GM19238 (cell line): ENCODE measurements at regions not wholly inside any gene's neighbourhood (a gene's known extent, or its start where the extent isn't known, plus 50 kb on each side); places are given as distances from the start of the nearest gene placed in this dataset.
"Not testable (repeated sequence)": the region's sequence is repeated elsewhere in the genome, so short reads cannot be mapped to it uniquely, and the experiment has no call there.

Experiments
- DNase-seq: peaks from one replicate; pipeline ENCODE4 v3.0.0; 2011; ENCODE audit warnings: low spot score; ENCODE audit not compliant: insufficient read length

DNA sequence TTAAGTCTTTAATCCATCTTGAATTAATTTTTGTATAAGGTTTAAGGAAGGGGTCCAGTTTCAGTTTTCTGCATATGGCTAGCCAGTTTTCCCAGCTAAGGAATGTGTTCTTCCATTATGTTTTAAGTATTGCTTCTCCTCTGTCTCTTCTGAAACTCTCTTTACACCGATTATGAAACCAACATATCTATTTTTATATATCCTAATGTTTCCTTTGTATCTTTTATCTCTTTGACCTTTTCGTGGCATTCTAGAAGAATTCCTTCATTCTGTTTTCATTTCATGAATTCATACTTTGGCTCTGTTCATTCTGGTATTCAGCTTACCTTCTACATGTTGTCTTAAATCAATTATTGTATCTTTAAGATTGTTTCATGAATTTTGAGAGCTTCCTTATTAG, 697.0 kb upstream of the ACVR2A start:
- DNase-seq: no peak

- no peak for DNase-seq
Measured at GRCh38 chr2:147141930-147142329, 702.9 kb upstream of the ACVR2A start.

- not testable (repeated sequence) for DNase-seq
Measured at GRCh38 chr2:147139732-147140131, 705.1 kb upstream of the ACVR2A start.

DNA sequence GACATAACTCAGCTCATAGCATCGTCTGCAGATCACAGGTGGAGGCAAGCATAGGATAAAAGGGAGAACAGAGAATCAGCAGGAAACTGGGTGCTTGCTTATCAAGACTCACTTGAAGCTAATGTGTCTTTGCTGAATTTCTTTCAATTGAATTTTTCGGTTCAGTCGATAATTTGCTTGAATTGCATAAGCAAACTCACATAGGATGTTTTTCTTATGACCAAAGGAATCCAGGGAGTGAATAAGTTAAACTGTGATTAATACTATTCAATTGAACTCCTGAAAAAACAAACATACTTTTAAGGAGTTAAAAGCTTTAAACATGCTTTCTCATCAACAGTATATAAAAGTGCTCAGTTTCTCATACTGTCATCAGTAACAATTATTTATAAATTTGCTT, 707.1 kb upstream of the ACVR2A start:
- DNase-seq: no peak

GRCh38 chr2:147135376-147135775, 709.5 kb upstream of the ACVR2A start:
- no peak for DNase-seq

- no peak for DNase-seq
Measured at GRCh38 chr2:147133286-147133908, 711.4 kb upstream of the ACVR2A start.

- DNase-seq: no peak
Measured at GRCh38 chr2:147125145-147125544, 719.7 kb upstream of the ACVR2A start.

- DNase-seq: no peak
Measured at GRCh38 chr2:147122944-147123343, 721.9 kb upstream of the ACVR2A start.

- no peak for DNase-seq
Measured at GRCh38 chr2:147110962-147111361, 733.9 kb upstream of the ACVR2A start.

- DNase-seq: no peak
Measured at GRCh38 chr2:147110317-147110716, 734.5 kb upstream of the ACVR2A start.

GRCh38 chr2:147109291-147109690, 735.5 kb upstream of the ACVR2A start:
- DNase-seq: no peak

- no peak for DNase-seq
Measured at GRCh38 chr2:147108548-147108947, 736.3 kb upstream of the ACVR2A start.

- DNase-seq: no peak
Measured at GRCh38 chr2:147101941-147102790, 742.7 kb upstream of the ACVR2A start.

DNA sequence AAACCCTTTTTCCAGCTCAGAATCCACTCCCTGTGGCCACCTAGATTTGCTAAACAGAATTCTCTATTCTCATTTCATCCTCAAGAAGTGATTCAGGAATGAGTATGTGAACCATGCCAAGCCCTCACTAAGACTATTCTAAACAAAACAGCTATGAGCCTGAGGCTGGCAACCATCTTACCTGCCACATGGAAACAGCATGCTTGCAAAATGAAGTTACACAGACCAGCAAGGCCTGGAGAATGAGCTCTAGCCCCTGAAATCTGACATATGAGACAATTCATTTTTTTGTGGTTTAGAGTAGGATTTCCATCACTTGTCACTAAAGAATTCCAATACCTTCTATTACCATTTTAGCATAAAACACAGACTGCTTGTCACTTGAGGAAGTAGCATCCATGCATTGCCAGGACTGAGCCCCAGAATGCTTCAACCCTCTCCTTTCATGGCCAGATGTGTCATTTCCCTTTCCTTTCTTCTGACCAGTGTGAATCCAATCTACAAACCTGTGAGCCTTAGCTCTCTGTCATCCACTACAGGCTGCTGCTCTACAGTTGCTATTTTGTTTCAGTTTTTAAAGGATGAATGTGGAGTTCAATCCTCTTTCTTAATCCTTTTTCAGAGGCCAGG, 744.3 kb upstream of the ACVR2A start:
- no peak for DNase-seq

DNA sequence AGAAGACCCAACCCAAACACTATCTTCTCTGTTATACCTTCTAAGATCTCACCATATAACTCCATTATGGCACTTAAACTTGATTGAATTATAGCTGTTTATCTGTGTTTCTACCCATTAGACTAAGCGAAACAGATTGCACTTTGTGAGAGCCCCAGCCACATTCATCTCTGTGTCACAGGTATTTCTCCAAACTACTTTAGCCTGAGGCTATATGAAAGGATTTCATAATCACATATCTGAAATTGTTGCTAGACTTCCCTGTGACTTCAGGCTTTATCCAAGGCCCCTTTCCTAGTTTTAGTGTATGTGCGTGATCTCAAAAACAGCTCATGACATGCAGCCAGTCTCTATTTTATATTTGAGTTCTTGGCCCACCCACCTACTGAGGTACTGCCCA, 745.0 kb upstream of the ACVR2A start:
- DNase-seq: no peak

DNA sequence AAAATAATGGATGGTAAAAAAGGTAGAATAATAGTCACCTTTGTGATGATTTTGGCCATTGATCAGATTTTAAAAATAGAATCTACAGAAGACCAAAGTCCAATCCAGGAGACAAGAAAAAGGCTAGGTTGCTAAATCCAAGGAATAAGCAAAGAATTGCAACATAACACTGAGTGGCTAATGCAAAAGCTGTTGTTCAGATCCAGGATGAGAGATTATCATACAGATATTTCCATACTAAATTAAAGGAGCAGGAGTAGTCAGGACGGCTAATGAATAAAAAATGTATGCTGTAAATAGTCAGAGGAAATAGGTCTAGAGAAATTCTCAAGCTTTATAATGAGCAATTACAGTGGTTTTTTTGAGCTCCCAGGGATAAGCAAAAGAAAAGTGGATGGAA, 745.9 kb upstream of the ACVR2A start:
- DNase-seq: no peak

DNA sequence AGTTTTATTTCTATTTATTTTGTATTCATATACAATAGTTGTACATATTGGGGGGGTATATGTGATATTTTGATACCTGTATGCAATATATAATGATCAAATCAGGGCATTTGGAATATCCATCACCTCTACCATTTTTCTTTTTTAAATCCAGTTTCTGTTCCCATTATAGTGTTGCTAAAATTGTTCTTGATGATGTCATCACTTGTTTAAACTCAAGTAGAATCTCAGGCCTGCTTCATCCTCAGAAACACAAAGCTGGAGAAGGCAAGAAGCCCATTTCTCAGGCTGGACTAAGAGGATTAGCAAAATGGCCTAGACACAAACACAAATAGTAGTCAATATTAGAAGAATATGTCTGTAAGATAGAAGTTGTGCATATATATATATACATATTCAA, 747.1 kb upstream of the ACVR2A start:
- DNase-seq: no peak

- DNase-seq: no peak
Measured at GRCh38 chr2:147096671-147097070, 748.2 kb upstream of the ACVR2A start.

DNA sequence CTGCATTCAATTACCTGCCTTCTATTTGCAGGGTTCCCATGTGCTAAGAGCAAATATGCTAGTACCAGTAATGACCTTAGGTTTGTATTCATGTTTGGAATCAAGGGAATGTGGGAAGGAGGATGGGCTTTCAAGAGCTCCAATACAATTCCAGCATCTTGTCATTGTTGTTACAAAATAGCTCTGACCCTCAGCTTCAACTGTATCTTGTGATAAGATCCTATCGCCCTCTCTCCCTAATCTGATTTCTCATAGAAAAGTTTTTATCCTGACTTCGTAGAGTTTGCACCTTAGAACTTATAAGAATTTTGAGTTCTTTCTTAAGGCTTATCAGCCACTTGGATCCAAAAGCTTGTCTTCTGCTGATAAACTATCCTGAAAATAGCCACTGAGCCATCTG, 749.5 kb upstream of the ACVR2A start:
- DNase-seq: no peak

DNA sequence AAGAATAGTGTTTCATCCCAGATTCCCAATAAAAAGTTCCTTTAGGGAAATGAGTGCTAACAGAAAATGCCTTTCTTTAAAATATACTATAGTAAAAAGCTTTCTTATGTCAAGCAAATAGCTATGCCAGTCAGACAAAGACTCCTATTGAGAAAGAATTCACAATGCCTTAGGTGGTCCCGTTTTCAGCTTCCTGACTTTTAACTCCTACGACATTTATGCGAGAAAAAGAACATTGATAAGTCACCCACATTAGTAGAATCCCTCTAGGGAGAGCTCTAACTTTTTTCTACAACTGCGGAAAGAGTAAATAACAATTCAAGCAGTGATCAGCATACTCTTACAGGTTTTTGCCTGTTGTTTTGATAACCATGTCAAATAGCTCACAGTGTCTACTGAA, 750.8 kb upstream of the ACVR2A start:
- no peak for DNase-seq

- no peak for DNase-seq
Measured at GRCh38 chr2:147092266-147092665, 752.6 kb upstream of the ACVR2A start.

DNA sequence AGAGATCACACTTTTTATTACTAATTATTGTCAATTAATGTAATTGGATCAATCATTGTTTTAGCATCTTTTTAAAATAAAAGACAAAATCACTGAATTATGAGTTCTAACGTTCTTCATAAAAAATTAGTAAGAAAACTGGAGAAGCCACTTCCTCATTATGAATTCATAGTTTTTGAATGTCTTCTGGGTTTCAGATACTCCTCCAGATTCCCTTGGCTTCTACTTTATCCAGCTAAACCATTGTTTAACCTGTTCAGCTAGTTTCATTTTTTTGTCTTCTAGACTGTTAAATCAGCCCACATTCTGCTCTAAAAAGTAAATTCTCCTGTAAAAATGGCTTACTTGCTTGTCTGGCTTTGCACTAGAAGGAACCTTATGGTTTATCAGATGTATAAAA, 753.4 kb upstream of the ACVR2A start:
- DNase-seq: no peak

GRCh38 chr2:147088871-147089270, 756.0 kb upstream of the ACVR2A start:
- no peak for DNase-seq
